A549 (cell line): ENCODE measurements at regions not wholly inside any gene's neighbourhood (a gene's known extent, or its start where the extent isn't known, plus 50 kb on each side); places are given as distances from the start of the nearest gene placed in this dataset.

Experiments
- ATAC-seq, 2 experiments: fragments of 200-7000 bp in 1 of 2; fragments of >200 bp in 1 of 2; cut with Nextera tagmentation in 1 of 2; cut with Tn5 transposase in 1 of 2; 3 replicates each; pipeline versions ENCODE4 v1.8.0 to v1.9.1; 2018 to 2020; ENCODE audit warnings: mild to moderate bottlenecking in 1 of 2, moderate library complexity in 1 of 2
- CTCF ChIA-PET: fragments of 300-600 bp; sonication (Branson Sonifier 250); formaldehyde crosslinking; extraction: SDS; loops from one replicate; lab custom pipeline; 2021; ENCODE audit warnings: antibody characterized with exemption, inconsistent platforms; lab: Yijun Ruan, JAX
- POLR2A ChIA-PET: fragments of 350-600 bp; formaldehyde crosslinking; extraction: SDS; loops from one replicate; lab custom pipeline; 2021; ENCODE audit warnings: antibody characterized with exemption, inconsistent platforms; lab: Yijun Ruan, JAX
- DNase-seq, 2 experiments: peaks; one replicate each; pipeline versions ENCODE4 v3.0.0 to v3.0.0-alpha.2; 2011 to 2016; ENCODE audit warnings: low read depth in 1 of 2, low spot score in 1 of 2
- FAIRE-seq: peaks from 2 replicates; lab custom pipeline; 2011; peaks lifted over from hg19 to GRCh38; lab: Jason Lieb, UNC
- H3K27ac ChIP-seq, 2 experiments: fragments of >200 bp; sonication (Bioruptor Twin); formaldehyde crosslinking; 3 replicates each; pipeline ENCODE4 v1.5.1; 2016 to 2017
- H3K4me1 ChIP-seq: fragments of >200 bp; sonication (Bioruptor Twin); formaldehyde crosslinking; 3 replicates; pipeline ENCODE4 v1.6.1; 2016
- H3K4me2 ChIP-seq: fragments of >200 bp; sonication (Bioruptor Twin); formaldehyde crosslinking; 3 replicates; pipeline ENCODE4 v1.6.1; 2016
- H3K4me3 ChIP-seq: fragments of >200 bp; sonication (Bioruptor Twin); formaldehyde crosslinking; 3 replicates; pipeline ENCODE4 v1.5.1; 2016
- H3K9me3 ChIP-seq: fragments of >200 bp; sonication (Bioruptor Twin); formaldehyde crosslinking; 3 replicates; pipeline ENCODE4 v1.6.1; 2016
- EP300 ChIP-seq, 2 experiments: fragments of >200 bp; sonication (Bioruptor Twin); formaldehyde crosslinking; IDR thresholded peaks; 2 replicates in 1 of 2; 3 replicates in 1 of 2; pipeline ENCODE4 v1.6.1; 2016 to 2017
- FOSB ChIP-seq: fragments of 250-450 bp; sonication (Bioruptor Pico); IDR thresholded peaks from 2 replicates; pipeline ENCODE4 v1.5.0; 2020; ENCODE audit warnings: mild to moderate bottlenecking, moderate library complexity
- GATA3 ChIP-seq: IDR thresholded peaks from 2 replicates; pipeline ENCODE4 v1.6.1; 2012; ENCODE audit warnings: borderline replicate concordance
- HOXB13 ChIP-seq: fragments of 250-450 bp; sonication (Bioruptor Pico); IDR thresholded peaks from 2 replicates; pipeline ENCODE4 v1.5.0; 2020; ENCODE audit warnings: low read depth, mild to moderate bottlenecking, moderate library complexity
- KDM1A ChIP-seq: fragments of 200-600 bp; sonication (generic); IDR thresholded peaks from 2 replicates; pipeline ENCODE4 v1.6.1; 2016; ENCODE audit warnings: low read depth, mild to moderate bottlenecking
- MAX ChIP-seq: IDR thresholded peaks from 2 replicates; pipeline ENCODE4 v1.6.1; 2012
- MYC ChIP-seq: IDR thresholded peaks from 2 replicates; pipeline ENCODE4 v1.6.1; 2012; ENCODE audit warnings: mild to moderate bottlenecking, inconsistent platforms, low read length, improper control_type of control experiment, borderline replicate concordance
- NR3C1 ChIP-seq: fragments of >200 bp; sonication (Bioruptor Twin); formaldehyde crosslinking; IDR thresholded peaks from 3 replicates; pipeline ENCODE4 v1.6.1; 2017
- PBX3 ChIP-seq: IDR thresholded peaks from 2 replicates; pipeline ENCODE4 v1.6.1; 2012
- PHF8 ChIP-seq: fragments of 200-600 bp; sonication (generic); IDR thresholded peaks from 2 replicates; pipeline ENCODE4 v1.6.1; 2016; ENCODE audit warnings: low read depth, mild to moderate bottlenecking, antibody characterized with exemption, moderate library complexity, borderline replicate concordance
- POLR2AphosphoS2 ChIP-seq: conservative IDR thresholded peaks from 2 replicates; pipeline ENCODE4 v1.6.1; 2012; ENCODE audit warnings: low read length, improper control_type of control experiment, inconsistent platforms
- RAD21 ChIP-seq, 2 experiments: fragments of >200 bp in 1 of 2; sonication (Bioruptor Twin) in 1 of 2; formaldehyde crosslinking in 1 of 2; IDR thresholded peaks in 1 of 2; conservative IDR thresholded peaks in 1 of 2; 2 replicates in 1 of 2; 3 replicates in 1 of 2; pipeline ENCODE4 v1.6.1; 2012 to 2018; ENCODE audit warnings: inconsistent platforms in 1 of 2
- RARB ChIP-seq: fragments of 250-450 bp; sonication (Bioruptor Pico); IDR thresholded peaks from 2 replicates; pipeline ENCODE4 v1.8.0; 2021; ENCODE audit warnings: mild to moderate bottlenecking, moderate library complexity
- RNF2 ChIP-seq: fragments of 200-600 bp; sonication (generic); IDR thresholded peaks from 2 replicates; pipeline ENCODE4 v1.6.1; 2016; ENCODE audit warnings: low read depth, mild to moderate bottlenecking, antibody characterized with exemption, moderate library complexity, borderline replicate concordance
- SMC3 ChIP-seq: fragments of >200 bp; sonication (Bioruptor Twin); formaldehyde crosslinking; IDR thresholded peaks from 3 replicates; pipeline ENCODE4 v1.6.1; 2018; ENCODE audit warnings: inconsistent platforms
- SREBF2 ChIP-seq: fragments of 450-650 bp; IDR thresholded peaks from 2 replicates; pipeline ENCODE4 v1.6.1; 2014; ENCODE audit warnings: mild to moderate bottlenecking, moderate library complexity
- TFCP2L1 ChIP-seq: fragments of 250-450 bp; sonication (Bioruptor Pico); IDR thresholded peaks from 2 replicates; pipeline ENCODE4 v1.5.0; 2021; ENCODE audit warnings: mild to moderate bottlenecking
- TP53 ChIP-seq: fragments of 250-450 bp; sonication (Bioruptor Pico); IDR thresholded peaks from 2 replicates; pipeline ENCODE4 v1.5.0; 2021; ENCODE audit warnings: mild to moderate bottlenecking, moderate library complexity
- WGBS: methylation state at CpG from one replicate; pipeline ENCODE4 v1.1.6; 2017; ENCODE audit errors: missing lambda C conversion rate; 5-methylcytosine and 5-hydroxymethylcytosine counted together
- TF ChIP-seq, protein P1 (sequence below): fragments of 150-350 bp; IDR thresholded peaks from 2 replicates; pipeline ENCODE4 v1.6.1; 2014; ENCODE audit warnings: low read depth, mild to moderate bottlenecking, low read length
- TF ChIP-seq, protein P2 (sequence below): fragments of 200-600 bp; sonication (generic); IDR thresholded peaks from 2 replicates; pipeline ENCODE4 v1.6.1; 2016; ENCODE audit warnings: antibody characterized with exemption, mild to moderate bottlenecking, moderate library complexity

GRCh38 chr2:34719206-34719605 is 1120.1 kb upstream of the FAM98A start:
- WGBS = 35% methylated on average over 5 of the region's 7 CpGs

GRCh38 chr2:34705551-34706247 is 1106.6 kb upstream of the FAM98A start:
- CTCF ChIA-PET = no interaction called here
- WGBS = 4% methylated on average over 6 of the region's 6 CpGs

More at GRCh38 chr2:34719206-34719605, 1120.1 kb upstream of the FAM98A start:
- Histone ChIP-seq H3K27ac (no peak overlapping the region), H3K4me2 (no peak overlapping the region), H3K4me3 (no peak overlapping the region), H3K9me3 (0 out of 3 replicates have a peak, but pooled peaks cover 2% of the 10 kb centered on the region), H3K4me1 (no peaks in the 10 kb centered on the region)
- CTCF ChIA-PET = interaction anchor here (1.3 kb wide), 1 partner anchor 29 kb away, joined by 3 read pairs; no protein-coding TSS in a partner anchor
- ATAC-seq = no peak
- TF ChIP-seq MYC = no peak
- TF ChIP-seq, protein P1, sequence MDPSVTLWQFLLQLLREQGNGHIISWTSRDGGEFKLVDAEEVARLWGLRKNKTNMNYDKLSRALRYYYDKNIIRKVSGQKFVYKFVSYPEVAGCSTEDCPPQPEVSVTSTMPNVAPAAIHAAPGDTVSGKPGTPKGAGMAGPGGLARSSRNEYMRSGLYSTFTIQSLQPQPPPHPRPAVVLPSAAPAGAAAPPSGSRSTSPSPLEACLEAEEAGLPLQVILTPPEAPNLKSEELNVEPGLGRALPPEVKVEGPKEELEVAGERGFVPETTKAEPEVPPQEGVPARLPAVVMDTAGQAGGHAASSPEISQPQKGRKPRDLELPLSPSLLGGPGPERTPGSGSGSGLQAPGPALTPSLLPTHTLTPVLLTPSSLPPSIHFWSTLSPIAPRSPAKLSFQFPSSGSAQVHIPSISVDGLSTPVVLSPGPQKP = no peak
- no peak for TF ChIP-seq SMC3
- TF ChIP-seq SREBF2 = no peak
- TF ChIP-seq RNF2 = no peak
- no peak for TF ChIP-seq PHF8
- TF ChIP-seq RAD21 (conservative IDR thresholded peaks at IDR 0.05 in 1 of 2, IDR thresholded peaks at IDR 0.05 in 1 of 2) = no peak
- FAIRE-seq = no peak
- DNase-seq = no peak
- POLR2A ChIA-PET = no interaction called here

More at GRCh38 chr2:34705551-34706247, 1106.6 kb upstream of the FAM98A start:
- no peaks in the 10 kb centered on the region for H3K4me1 ChIP-seq
- H3K4me2 ChIP-seq = peak overlapping the region; percentile 15; the same call in 1 of the 3 replicates
- no peak overlapping the region for H3K27ac ChIP-seq
- DNase-seq (no peak), ATAC-seq (no peak), FAIRE-seq (no peak)
- no peak overlapping the region for H3K4me3 ChIP-seq
- H3K9me3 ChIP-seq = 0 out of 3 replicates have a peak, but pooled peaks cover 3% of the 10 kb centered on the region
- POLR2A ChIA-PET = no interaction called here
- no peak for TF ChIP-seq KDM1A
- TF ChIP-seq, protein P2, sequence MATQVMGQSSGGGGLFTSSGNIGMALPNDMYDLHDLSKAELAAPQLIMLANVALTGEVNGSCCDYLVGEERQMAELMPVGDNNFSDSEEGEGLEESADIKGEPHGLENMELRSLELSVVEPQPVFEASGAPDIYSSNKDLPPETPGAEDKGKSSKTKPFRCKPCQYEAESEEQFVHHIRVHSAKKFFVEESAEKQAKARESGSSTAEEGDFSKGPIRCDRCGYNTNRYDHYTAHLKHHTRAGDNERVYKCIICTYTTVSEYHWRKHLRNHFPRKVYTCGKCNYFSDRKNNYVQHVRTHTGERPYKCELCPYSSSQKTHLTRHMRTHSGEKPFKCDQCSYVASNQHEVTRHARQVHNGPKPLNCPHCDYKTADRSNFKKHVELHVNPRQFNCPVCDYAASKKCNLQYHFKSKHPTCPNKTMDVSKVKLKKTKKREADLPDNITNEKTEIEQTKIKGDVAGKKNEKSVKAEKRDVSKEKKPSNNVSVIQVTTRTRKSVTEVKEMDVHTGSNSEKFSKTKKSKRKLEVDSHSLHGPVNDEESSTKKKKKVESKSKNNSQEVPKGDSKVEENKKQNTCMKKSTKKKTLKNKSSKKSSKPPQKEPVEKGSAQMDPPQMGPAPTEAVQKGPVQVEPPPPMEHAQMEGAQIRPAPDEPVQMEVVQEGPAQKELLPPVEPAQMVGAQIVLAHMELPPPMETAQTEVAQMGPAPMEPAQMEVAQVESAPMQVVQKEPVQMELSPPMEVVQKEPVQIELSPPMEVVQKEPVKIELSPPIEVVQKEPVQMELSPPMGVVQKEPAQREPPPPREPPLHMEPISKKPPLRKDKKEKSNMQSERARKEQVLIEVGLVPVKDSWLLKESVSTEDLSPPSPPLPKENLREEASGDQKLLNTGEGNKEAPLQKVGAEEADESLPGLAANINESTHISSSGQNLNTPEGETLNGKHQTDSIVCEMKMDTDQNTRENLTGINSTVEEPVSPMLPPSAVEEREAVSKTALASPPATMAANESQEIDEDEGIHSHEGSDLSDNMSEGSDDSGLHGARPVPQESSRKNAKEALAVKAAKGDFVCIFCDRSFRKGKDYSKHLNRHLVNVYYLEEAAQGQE = no peak
- no peak for TF ChIP-seq GATA3
- no peak for TF ChIP-seq TFCP2L1 (CRISPR knock-in tag)
- TF ChIP-seq FOSB = no peak
- no peak for TF ChIP-seq RARB (CRISPR knock-in tag)
- TF ChIP-seq PHF8 = no peak
- TF ChIP-seq NR3C1 = no peak
- no peak for TF ChIP-seq HOXB13 (CRISPR knock-in tag)
- no peak for TF ChIP-seq TP53 (CRISPR knock-in tag)
- TF ChIP-seq RNF2 = no peak
- TF ChIP-seq EP300 (IDR thresholded peaks at IDR 0.05) = no peak
- no peak for TF ChIP-seq MAX
- TF ChIP-seq PBX3 = no peak
- TF ChIP-seq POLR2AphosphoS2 = no peak
